Epithelial cell of prostate (primary cell): ENCODE measurements at regions not wholly inside any gene's neighbourhood (a gene's known extent, or its start where the extent isn't known, plus 50 kb on each side); places are given as distances from the start of the nearest gene placed in this dataset.
A peak's percentile ranks its signal among the peaks of the same experiment; 100 is the strongest.

Experiments
- DNase-seq: peaks from one replicate; pipeline ENCODE4 v3.0.0-alpha.2; 2011; ENCODE audit warnings: low read depth, low spot score
- H3K27ac ChIP-seq: fragments of 450-650 bp; 2 replicates; pipeline ENCODE4 v1.5.1; 2017; ENCODE audit warnings: mild to moderate bottlenecking

DNA sequence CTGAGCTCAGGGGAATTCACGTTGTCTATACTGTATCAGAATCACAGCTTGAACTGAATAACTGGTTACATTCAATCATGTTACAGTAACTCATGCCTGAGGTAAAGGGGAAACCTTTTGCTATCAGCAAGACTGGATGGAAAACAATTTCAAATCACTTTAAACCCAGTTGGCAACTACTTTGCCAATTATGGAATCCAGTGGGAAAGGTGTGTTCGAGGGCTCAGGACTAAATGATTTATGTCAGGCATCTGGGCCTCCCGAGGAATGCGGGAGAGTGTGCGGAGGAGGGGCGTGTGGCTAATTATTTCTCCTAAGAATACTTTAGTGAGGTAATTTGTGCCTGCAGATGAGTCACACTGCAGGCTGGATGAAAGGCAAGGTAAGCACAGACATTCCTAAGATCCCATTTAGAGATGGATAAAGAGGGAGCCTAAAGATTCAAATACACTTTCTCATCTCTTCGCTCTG is 100.1 kb downstream of the HRH4 start:
- DNase-seq = no peak
- no peak overlapping the region for H3K27ac ChIP-seq

DNA sequence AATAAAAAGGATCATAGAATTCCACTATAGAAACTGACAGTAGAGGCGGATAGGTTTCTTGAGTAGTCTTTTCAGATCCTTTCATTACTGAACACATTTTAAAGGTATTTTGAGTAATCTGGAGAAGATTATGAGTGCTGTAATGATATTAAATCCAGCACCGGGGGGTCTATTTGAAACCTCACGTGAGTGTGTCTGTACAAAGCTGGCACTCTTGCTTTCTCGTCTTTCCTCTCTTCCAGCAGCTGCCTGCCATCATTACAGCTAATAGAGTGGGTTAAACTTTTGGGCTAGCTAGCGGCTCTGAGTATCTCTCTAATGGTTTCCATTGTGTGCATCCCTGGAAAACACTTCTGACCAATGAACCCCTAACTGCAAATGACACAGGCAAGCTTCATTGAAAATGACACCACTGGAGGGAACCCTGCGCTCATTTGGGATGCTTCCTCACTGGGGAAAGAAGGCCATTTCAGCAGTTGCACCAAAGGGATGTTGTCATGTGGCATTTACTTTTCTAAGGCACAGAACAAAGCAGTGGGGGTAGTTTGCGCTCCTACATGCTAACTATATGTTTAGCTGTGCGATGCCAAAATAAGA is 101.0 kb downstream of the HRH4 start:
- no peak overlapping the region for H3K27ac ChIP-seq
- DNase-seq = no peak

DNA sequence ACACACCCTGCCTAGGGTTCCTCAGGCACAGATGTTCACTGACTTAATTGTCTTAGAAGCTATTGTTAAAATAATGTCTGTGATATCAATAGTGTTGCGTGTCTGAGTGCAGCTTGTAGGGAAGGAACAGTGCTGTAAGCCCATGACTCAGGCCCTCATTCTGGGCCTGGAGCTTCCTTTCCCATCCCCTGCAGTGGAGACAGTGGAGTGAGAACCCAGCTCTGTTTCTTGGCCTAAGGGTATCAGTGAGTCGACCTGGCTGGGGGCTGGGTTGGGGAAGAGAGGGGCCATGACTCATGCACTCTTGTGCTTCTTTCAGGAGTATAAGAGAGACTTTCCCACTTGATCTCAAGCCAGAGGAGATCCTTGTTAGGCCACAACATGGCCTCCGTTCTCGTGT is 106.8 kb downstream of the HRH4 start:
- peak; percentile 80 for DNase-seq
- H3K27ac ChIP-seq = peak overlapping the region; percentile 58

DNA sequence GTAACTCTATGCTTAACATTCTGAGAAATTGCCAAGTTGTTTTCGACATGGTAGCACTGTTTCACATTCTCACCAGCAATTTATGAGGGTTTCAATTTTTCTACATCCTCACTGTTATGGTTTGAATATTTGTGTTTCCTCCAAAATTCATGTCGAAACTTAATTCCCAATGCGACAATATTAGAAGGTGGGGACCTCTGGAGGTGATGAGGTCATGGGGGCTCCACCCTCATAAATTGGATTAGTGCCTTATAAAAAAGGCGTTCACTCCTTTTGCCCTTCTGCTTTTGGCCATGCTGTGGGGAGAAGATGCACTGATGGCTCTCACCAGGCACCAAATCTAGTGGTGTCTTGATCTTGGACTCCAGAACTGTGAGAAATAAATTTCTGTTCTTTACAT is 110.3 kb downstream of the HRH4 start:
- H3K27ac ChIP-seq = no peak overlapping the region
- DNase-seq = no peak

DNA sequence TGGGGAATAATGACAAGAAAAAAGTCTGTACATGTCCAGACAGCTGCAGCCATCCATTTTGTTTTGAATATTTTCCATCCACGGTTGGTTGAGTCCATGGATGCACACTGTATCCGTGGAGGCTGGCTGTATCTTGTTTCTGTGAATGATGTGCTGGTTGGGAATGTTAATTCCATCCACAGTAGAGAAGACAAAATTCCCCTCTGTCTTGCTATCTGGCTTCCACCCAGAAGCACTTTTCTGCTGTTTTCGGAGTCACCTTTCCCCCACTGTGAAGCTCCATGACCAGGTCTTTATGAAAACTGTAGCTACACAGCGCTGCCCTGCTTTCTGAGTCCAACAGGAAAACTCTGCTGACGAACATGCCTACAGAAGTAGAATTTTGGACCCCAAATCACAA is 122.3 kb downstream of the HRH4 start:
- no peak for DNase-seq
- no peak overlapping the region for H3K27ac ChIP-seq

DNA sequence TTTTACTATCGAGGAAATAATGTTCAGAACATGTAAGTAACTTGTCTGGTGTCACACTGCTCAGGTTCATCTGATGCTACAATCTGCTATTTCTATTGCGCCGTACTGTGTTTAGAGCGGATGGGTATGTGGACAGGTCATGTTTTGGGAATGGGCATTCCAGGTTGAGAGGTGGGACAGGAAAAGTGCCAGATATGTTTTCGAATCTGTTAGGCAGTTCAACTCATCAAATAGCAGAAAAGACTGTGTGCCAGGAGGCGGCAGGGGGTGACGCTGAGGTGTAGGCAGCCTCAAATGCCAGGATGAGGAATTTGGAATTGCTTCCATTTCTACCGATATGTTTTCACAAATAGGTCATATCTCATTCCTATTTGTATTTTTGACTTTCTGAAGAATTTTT is 123.8 kb downstream of the HRH4 start:
- DNase-seq = no peak
- no peak overlapping the region for H3K27ac ChIP-seq

DNA sequence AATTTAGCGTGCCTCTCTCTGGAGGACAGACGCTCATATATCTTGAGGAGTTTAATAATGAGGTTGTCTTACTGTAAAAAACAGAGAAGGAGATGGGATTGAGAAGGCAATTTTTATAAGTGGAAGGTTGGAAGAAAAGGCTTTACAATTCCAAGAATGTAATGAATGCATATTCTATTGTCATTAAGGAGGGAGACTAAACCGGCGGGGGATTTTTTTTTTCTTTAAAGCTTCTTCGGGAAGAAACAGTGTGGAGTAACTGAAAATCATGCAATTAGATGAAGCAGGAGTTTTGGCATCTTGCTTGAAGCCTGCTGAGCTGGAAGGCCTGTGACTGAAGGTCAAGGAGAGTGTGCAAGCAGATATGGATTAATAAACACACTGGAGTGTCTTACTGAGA is 124.4 kb downstream of the HRH4 start:
- H3K27ac ChIP-seq = no peak overlapping the region
- no peak for DNase-seq

DNA sequence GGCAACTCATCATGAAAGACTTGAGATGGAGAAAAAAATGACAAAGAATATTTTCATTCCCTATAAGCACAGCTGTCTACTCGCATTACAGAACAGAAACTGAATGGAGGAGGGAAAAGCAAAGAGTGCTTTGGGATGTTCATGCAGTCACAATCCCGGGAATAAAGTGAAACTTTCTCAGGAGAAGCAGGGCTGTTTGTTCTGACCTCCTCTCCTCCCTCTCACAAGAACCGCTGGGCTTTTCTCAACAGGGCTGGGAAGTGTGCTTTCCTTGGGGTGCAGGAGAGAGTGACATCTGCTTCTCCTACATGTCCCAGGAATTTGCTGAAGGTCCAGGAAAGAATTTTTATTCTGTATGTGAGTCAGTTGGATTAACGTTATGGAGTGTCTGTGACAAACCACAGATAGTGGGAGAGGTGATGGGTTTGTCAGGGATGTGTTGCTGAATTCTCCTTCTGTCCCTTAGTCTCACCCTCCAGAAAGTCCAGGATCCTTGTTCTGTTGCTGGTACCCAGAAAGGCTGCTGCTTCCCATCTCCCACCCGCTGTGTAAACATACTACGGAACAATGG is 125.6 kb downstream of the HRH4 start:
- no peak overlapping the region for H3K27ac ChIP-seq
- no peak for DNase-seq

DNA sequence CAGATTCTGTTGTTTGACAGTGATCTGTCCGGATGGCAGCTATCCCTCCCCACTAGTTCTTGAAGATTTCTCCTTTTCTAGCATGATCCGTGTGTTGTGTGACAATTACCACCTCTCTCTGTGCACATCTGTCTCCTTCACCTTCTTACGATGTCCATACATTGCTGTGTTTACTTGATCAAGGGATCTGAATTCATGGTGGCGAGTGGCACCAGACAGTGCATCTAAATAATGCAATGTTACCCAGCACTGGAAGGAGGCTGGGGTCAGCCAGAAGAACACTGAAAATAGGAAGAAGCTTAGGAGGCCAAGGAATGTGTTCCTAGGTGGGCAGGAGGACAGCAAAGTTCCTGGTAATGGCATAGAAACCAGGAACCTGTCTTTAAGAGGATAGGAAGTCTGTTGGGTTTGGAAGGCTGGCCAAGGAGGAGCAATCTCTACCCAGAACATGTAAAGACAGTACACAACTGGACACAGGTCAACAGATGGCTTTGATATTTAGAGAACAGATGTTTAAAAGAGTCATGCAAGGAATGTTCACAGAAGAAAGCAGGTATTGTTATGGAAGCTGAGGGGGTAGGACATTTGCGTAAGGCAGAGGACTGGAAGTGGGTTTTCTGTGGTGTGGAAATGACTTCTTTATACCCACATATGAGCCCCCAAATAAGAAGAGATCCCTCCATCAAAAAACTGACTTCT is 126.4 kb downstream of the HRH4 start:
- DNase-seq = no peak
- no peak overlapping the region for H3K27ac ChIP-seq

DNA sequence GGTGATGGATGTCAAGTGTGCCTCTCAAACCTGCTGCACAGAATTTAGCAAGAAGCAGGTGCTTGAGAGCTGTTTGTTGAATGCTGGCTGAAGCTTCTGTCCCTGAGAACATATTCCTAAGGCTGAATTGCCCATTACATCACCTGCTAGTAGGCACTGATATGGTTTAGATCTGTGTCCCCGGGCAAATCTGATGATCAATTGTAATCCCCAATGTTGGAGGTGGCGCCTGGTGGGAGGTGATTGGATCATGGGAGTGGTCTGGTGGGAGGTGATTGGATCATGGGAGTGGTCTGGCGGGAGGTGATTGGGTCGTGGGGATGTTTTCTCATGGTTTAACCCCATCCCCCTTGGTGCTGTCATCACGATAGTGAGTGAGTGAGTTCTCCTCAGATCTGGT is 128.0 kb downstream of the HRH4 start:
- no peak for DNase-seq
- no peak overlapping the region for H3K27ac ChIP-seq

DNA sequence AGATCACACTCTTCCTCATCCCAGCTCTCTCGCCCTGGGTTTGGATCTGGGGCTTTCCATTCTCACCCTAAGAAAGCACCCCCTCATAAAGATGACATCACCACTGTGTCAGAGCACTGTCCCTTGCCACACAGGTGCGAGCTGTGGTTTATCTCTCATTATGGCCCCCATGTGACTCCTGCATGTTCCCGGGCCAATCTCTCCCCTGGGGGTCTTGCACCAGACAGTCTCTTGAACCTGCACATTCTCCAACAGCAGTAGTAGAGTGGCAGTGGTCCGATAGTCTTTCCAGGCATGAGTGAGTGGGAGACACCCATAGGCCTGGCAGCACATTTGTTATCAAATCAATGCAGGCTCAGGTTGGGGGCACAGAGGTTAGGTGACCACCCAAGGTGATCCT is 130.5 kb downstream of the HRH4 start:
- H3K27ac ChIP-seq = no peak overlapping the region
- DNase-seq = no peak

DNA sequence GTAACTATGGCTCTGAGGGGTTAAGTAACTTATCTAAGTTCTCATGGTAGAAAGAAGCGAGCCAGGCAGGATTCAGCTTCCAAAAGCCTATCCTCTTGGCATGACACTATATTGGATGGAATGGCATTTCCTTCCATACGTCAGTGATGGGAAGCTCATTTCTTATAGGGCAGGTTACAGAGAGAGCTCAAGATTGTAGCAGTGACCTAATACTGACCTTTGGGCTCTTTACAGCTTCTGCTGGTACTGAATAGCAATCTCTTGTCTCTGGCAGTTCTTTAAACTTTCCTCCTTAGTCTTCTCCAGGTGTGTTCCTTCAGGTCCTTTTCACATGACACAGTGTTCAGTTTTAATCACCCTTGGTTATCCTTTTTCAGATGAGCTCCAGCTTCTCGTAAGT is 133.0 kb downstream of the HRH4 start:
- H3K27ac ChIP-seq = no peak overlapping the region
- no peak for DNase-seq

DNA sequence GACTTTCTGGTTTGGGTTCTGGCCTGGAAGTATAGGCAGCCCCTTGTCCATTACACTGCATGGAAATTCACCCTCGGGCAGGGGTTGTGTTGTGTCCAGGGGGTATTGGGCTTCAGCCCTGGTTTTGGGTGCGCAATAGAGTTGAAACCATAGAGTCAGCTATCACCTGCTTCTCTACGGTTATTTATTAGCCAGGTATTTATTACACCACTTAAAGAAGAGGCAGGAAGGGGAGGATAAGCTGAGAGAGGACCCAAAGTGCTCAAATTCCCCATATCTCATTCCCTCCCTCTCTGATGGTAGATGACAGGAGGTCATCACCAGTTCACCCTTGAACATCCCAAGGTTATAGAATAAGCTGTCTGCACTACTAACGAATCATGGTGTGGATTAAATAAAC is 133.4 kb downstream of the HRH4 start:
- no peak overlapping the region for H3K27ac ChIP-seq
- DNase-seq = no peak

DNA sequence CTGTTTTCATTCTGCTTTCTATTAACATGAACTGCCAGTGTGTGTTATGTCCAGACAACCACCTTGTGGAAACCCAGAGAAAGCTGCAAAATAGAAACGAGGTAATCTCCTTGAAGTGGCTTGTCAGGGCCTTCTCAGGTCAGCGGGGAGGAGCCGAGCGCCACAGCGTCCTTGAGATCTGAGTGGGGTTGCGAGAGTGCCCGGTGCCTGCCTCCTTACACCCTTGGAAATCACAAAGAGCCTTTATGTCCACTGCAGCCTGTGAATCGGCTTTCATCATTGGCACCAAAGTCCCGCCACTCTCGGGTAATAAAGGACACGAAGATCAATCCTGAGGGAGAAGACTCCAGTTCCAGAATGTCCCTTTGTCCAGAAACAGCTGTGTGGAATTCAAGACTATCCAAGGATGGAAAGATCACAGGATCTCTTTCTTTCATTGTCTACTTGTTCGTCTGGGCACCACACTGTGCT is 135.2 kb downstream of the HRH4 start:
- no peak overlapping the region for H3K27ac ChIP-seq
- no peak for DNase-seq

DNA sequence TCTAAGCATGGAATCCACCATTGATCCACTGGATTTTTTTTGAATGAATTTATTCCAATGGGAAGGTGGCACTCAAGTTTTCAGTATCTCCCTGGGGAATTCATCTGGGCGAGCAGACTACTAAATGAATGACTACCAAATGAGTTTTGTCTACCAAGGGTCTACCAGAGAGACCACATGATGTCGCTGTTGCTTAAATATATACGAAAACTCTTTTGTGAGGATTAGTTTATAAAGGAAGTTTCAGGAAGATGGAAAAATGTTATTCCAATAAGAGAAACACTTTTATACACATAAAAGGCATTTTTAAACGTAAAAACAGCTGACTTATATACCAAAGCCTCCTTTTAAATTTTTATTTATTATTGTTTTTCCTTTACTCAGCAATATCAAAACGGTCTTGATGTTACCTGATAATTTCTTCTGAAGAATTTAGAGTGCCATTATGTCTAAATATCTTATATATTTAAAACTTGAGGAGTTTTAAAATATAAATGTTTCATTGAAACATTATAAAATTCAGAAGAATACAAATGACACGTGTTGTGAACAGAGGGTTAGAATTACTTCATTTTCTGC is 139.7 kb downstream of the HRH4 start:
- DNase-seq = no peak
- no peak overlapping the region for H3K27ac ChIP-seq

DNA sequence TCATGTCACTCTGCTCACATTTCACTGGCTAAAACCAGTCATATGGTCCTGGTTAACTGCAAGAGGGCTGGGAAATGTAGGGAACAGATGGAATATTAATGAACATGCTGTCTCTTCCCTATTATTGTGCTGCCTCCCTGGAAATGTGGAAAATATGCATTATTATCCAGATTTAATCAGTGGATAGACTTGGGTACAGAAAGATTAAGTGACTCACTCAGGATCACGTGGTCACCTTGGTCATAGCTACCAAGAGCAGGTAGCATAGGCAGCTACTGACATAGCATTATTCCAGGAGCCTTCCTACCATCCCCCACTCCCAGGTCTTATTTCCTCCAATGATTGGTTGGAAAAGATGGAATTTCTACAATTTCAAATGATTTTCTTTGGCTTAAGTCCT is 141.1 kb downstream of the HRH4 start:
- no peak overlapping the region for H3K27ac ChIP-seq
- DNase-seq = peak; percentile 6

DNA sequence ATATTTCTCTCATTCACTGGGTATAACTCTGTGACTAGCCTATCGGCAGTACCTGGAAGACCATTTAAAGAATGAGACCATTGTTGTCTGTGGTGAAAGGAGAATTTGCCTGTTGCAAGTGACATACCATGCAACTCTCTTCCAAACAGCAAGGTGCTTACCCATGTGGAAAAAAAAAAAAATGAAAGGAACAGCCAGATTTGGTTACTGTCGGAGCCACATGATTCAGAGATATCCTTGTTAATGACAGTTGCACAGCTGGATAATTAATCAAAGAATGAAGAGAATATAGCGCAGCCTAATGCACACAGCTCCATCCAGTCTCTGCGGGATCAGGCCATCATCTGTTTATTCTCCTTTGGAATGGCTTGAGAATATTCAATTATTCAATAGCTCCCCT is 141.8 kb downstream of the HRH4 start:
- H3K27ac ChIP-seq = no peak overlapping the region
- no peak for DNase-seq

DNA sequence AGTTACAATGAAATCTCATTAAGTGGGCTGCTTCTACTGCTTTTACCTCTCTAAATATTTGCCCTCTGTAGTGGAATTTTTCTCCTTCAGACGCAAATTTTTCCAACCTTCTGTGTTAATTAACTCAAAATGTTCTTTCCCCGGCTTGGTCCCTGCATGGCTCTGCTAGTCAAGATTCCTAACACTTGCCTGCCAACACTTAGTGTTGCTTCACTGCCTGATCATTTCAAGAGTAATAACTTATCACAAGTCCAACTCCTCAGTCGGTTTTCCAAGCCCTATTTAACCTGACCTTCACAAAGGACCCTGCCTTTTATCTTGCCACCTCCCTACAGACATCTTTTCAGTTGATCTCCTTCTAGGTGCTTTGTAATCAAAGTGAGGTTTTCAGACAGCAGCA is 142.7 kb downstream of the HRH4 start:
- no peak overlapping the region for H3K27ac ChIP-seq
- DNase-seq = no peak

DNA sequence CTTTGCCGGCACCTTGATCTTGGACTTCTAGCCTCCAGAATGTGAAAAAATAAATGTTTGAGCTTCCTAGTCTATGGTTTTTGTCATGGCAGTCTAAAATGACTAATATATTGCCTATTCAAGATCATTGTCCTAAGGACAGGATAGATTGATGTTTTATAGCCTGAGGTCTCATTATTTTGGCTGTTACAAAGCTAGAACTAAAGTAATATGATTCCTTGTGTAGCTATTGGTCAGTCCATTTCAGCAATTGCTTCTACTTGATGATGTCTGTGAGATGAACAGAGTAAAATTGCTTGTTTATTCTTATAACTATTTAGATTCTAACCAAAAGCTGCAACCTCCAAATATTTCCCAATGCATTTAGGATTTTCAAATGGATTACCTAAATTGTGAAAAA is 145.0 kb downstream of the HRH4 start:
- no peak for DNase-seq
- H3K27ac ChIP-seq = no peak overlapping the region

DNA sequence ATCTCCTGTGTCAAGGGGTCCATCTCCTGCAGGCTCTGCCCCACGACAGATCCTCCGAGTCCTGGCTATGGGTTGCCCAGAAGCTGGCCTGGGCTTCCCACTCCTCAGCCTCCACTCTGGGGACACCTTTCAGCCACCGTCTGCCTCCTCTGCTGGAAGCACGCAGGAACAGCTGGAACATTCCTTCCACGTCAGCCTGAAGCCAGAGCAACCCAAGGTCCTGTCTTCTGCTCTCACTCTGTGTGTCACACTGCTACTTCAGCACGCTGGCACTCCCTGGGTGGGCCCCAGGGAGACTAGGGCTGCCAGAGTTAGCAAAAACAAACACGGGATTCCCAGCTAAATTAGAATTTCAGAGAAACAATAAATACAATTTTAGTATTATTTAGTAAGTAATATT is 148.8 kb downstream of the HRH4 start:
- no peak overlapping the region for H3K27ac ChIP-seq
- no peak for DNase-seq

DNA sequence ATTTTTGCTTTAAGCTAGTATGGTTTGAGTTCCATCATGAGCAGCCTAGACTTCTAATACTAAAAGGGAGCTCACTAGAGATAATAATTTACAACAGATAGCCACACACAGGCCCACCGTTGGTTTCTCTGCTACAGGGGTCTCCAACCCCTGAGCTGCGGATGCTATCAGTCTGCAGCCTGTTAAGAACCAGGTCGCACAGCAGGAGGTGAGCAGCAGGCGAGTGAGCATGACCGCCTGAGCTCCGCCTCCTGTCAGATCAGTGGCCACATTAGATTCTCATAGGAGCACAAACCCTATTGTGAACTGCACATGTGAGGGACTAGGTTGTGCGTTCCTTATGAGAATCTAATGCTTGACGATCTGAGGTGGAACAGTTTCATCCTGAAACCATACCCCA is 150.6 kb downstream of the HRH4 start:
- DNase-seq = no peak
- no peak overlapping the region for H3K27ac ChIP-seq
